Hepatocyte (in vitro differentiated cells): ENCODE measurements at regions not wholly inside any gene's neighbourhood (a gene's known extent, or its start where the extent isn't known, plus 50 kb on each side); places are given as distances from the start of the nearest gene placed in this dataset.

Experiments
- DNase-seq: peaks from one replicate; pipeline ENCODE4 v3.0.0-alpha.2; 2016; ENCODE audit warnings: low spot score
- H2AFZ ChIP-seq: fragments of 200-600 bp; sonication (generic); 2 replicates; pipeline ENCODE4 v1.6.0; 2016; ENCODE audit warnings: antibody characterized with exemption, mild to moderate bottlenecking
- H3K27ac ChIP-seq: fragments of 200-600 bp; sonication (generic); 2 replicates; pipeline ENCODE4 v1.5.1; 2016; ENCODE audit warnings: mild to moderate bottlenecking
- H3K27me3 ChIP-seq: fragments of 200-600 bp; sonication (generic); 2 replicates; pipeline ENCODE4 v1.6.1; 2016
- H3K36me3 ChIP-seq: fragments of 200-600 bp; sonication (generic); replicated peaks from 2 replicates; pipeline ENCODE4 v1.5.1; 2016; ENCODE audit warnings: low read depth; ENCODE audit not compliant: insufficient read depth
- H3K4me1 ChIP-seq: fragments of 200-600 bp; sonication (generic); 2 replicates; pipeline ENCODE4 v1.5.1; 2016; ENCODE audit warnings: mild to moderate bottlenecking, moderate library complexity; ENCODE audit not compliant: insufficient read depth
- H3K4me2 ChIP-seq: fragments of 200-600 bp; sonication (generic); 2 replicates; pipeline ENCODE4 v1.6.0; 2016
- H3K4me3 ChIP-seq: fragments of 200-600 bp; sonication (generic); 2 replicates; pipeline ENCODE4 v1.5.1; 2016; ENCODE audit warnings: mild to moderate bottlenecking
- H3K79me2 ChIP-seq: fragments of 200-600 bp; sonication (generic); 2 replicates; pipeline ENCODE4 v1.6.0; 2017; ENCODE audit warnings: mild to moderate bottlenecking
- H3K9me2 ChIP-seq: fragments of 200-600 bp; sonication (generic); replicated peaks from 2 replicates; pipeline ENCODE4 v1.6.0; 2017; ENCODE audit warnings: mild to moderate bottlenecking; ENCODE audit not compliant: insufficient read depth
- H3K9me3 ChIP-seq: fragments of 200-600 bp; sonication (generic); 2 replicates; pipeline ENCODE4 v1.5.1; 2016; ENCODE audit warnings: low read depth, mild to moderate bottlenecking
- H4K20me1 ChIP-seq: fragments of 200-600 bp; sonication (generic); 2 replicates; pipeline ENCODE4 v1.6.0; 2016; ENCODE audit warnings: mild to moderate bottlenecking; ENCODE audit not compliant: insufficient read depth, poor library complexity, severe bottlenecking
- EZH2 ChIP-seq: fragments of 200-600 bp; sonication (generic); IDR thresholded peaks from 2 replicates; pipeline ENCODE4 v1.6.1; 2016; ENCODE audit warnings: antibody characterized with exemption, mild to moderate bottlenecking, borderline replicate concordance
- EZH2phosphoT487 ChIP-seq: fragments of 200-600 bp; sonication (generic); IDR thresholded peaks from one replicate; pipeline ENCODE4 v1.6.1; 2018; ENCODE audit warnings: antibody characterized with exemption, mild to moderate bottlenecking, low read depth, moderate library complexity; ENCODE audit not compliant: unreplicated experiment, severe bottlenecking
- WGBS: methylation state at CpG from one replicate; pipeline ENCODE4 v1.1.6; 2016; ENCODE audit warnings: low lambda C conversion rate; ENCODE audit errors: missing lambda C conversion rate; 5-methylcytosine and 5-hydroxymethylcytosine counted together
- TF ChIP-seq, protein P1 (sequence below): fragments of 200-600 bp; sonication (generic); IDR thresholded peaks from 2 replicates; pipeline ENCODE4 v1.5.1; 2016; ENCODE audit warnings: antibody characterized with exemption, mild to moderate bottlenecking; ENCODE audit not compliant: poor library complexity

DNA sequence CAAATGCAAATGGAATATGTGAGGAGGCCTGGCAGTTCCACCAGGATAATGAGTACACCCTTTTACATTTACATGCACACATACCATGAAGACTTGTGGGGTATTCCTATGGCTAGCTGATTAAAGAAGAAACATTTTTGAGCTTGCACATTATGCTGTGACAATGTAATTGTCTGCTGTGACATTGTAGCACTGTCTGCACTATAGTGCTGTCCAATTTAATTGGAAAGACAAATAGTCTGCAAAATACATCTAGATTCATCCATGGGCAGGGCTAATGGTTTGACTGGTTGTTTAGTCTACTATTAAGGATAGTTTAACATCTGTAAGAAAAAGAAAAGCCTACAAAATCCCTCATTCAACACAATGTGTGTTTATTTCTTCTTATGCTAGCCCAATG lies 1005.6 kb upstream of the LRFN5 start:
- Histone ChIP-seq H3K36me3 (no peaks in the 10 kb centered on the region), H3K4me2 (no peak overlapping the region), H3K27ac (no peak overlapping the region), H3K27me3 (no peaks in the 10 kb centered on the region), H3K4me1 (no peaks in the 10 kb centered on the region), H3K79me2 (no peaks in the 10 kb centered on the region), H4K20me1 (no peaks in the 10 kb centered on the region), H2AFZ (no peak overlapping the region), H3K9me2 (no peaks in the 10 kb centered on the region), H3K4me3 (no peak overlapping the region), H3K9me3 (no peaks in the 10 kb centered on the region)
- TF ChIP-seq EZH2, result no peak
- TF ChIP-seq, protein P1, sequence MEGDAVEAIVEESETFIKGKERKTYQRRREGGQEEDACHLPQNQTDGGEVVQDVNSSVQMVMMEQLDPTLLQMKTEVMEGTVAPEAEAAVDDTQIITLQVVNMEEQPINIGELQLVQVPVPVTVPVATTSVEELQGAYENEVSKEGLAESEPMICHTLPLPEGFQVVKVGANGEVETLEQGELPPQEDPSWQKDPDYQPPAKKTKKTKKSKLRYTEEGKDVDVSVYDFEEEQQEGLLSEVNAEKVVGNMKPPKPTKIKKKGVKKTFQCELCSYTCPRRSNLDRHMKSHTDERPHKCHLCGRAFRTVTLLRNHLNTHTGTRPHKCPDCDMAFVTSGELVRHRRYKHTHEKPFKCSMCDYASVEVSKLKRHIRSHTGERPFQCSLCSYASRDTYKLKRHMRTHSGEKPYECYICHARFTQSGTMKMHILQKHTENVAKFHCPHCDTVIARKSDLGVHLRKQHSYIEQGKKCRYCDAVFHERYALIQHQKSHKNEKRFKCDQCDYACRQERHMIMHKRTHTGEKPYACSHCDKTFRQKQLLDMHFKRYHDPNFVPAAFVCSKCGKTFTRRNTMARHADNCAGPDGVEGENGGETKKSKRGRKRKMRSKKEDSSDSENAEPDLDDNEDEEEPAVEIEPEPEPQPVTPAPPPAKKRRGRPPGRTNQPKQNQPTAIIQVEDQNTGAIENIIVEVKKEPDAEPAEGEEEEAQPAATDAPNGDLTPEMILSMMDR, result no peak
- TF ChIP-seq EZH2phosphoT487, result no peak
- DNase-seq, result no peak

DNA sequence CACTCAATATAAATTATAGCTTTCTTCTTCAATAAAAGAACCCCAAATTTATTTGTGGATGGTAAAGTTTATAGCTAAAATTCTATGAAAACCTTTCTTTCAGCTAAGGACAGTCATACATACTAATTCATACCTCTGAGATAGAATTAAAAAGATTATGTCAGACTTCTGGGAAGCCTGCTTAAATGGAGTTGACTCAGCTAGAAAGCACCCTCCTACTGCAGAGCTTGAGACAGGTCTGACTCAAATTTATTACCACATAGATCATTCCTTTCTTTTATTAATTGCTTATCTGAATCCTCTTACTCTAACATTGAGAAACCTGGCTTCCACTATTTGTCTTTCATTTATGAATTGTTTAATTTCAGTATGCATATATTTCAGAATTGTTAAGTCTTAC lies 1007.0 kb upstream of the LRFN5 start:
- Histone ChIP-seq H3K36me3 (no peaks in the 10 kb centered on the region), H3K9me2 (no peaks in the 10 kb centered on the region), H3K79me2 (no peaks in the 10 kb centered on the region), H3K4me3 (no peak overlapping the region), H3K4me2 (no peak overlapping the region), H3K27ac (no peak overlapping the region), H3K9me3 (no peaks in the 10 kb centered on the region), H3K4me1 (no peaks in the 10 kb centered on the region), H2AFZ (no peak overlapping the region), H3K27me3 (no peaks in the 10 kb centered on the region), H4K20me1 (no peaks in the 10 kb centered on the region)
- peak; percentile 17 for DNase-seq
- no peak for TF ChIP-seq EZH2
- TF ChIP-seq, protein P1, result no peak
- TF ChIP-seq EZH2phosphoT487, result no peak

DNA sequence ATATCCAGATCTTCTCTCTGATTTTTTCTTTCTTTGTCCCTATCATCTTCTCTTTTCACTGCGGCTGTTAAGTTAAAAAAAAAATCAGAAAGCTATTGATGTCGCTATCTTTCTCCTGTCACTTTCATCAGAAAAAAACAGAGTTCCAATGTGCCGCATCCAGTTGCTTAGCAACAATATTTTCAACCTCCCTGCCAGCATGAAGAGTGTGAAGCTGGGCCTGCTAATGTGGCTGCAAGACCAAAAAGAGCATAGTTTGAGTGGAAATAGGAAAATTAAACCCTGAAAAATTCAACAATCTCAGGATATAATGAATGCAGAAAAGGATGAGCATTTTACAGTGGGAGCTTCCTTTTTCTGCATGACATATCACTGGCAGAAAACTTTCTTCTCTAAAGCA lies 1025.4 kb upstream of the LRFN5 start:
- Histone ChIP-seq H3K9me2 (no peaks in the 10 kb centered on the region), H3K79me2 (no peaks in the 10 kb centered on the region), H3K27ac (no peak overlapping the region), H4K20me1 (no peaks in the 10 kb centered on the region), H3K36me3 (no peaks in the 10 kb centered on the region), H2AFZ (no peak overlapping the region), H3K4me1 (no peaks in the 10 kb centered on the region), H3K9me3 (no peaks in the 10 kb centered on the region), H3K4me3 (no peak overlapping the region), H3K27me3 (no peaks in the 10 kb centered on the region), H3K4me2 (no peak overlapping the region)
- WGBS, result 41% methylated on average over 3 of the region's 3 CpGs
- DNase-seq, result no peak
- TF ChIP-seq, protein P1, result no peak
- TF ChIP-seq EZH2 (no peak), EZH2phosphoT487 (no peak)

DNA sequence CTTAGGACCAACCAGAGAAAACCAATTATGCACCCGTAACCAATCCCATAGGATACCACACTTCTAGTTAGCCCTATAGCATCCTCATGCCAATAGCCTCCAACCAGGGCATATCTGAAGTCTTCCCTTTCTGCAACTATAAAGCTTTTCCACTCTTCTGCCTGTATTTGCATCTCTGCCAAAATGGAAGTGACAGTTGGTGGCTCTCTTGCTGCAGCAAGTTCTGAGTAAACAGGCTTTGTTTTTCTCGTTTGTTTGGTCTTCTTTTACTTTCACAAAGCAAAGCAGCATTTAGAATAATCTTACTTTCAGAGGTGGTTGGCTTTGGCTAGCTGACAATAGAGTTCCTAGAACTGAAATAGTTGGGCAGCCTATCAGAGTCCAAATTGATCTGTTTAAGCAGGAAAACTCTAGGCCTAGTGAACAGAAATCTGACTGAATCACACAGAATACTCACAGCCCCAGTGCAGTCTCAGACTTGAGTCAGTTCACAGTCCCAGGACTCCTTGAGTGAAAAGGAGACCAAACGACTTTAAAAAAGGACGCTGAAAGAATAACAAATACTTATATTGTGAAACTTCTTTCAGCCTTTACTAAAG lies 1029.7 kb upstream of the LRFN5 start:
- Histone ChIP-seq H3K36me3 (no peaks in the 10 kb centered on the region), H3K79me2 (no peaks in the 10 kb centered on the region), H3K4me1 (no peaks in the 10 kb centered on the region), H3K27ac (no peak overlapping the region), H3K27me3 (no peaks in the 10 kb centered on the region), H3K4me2 (no peak overlapping the region), H3K4me3 (no peak overlapping the region), H4K20me1 (no peaks in the 10 kb centered on the region), H2AFZ (no peak overlapping the region), H3K9me2 (no peaks in the 10 kb centered on the region), H3K9me3 (no peaks in the 10 kb centered on the region)
- WGBS, result 77% methylated on average over 4 of the region's 4 CpGs
- TF ChIP-seq, protein P1, result no peak
- TF ChIP-seq EZH2 (no peak), EZH2phosphoT487 (no peak)
- DNase-seq, result no peak
